ENCODE measurements at regions not wholly inside any gene's neighbourhood (a gene's known extent, or its start where the extent isn't known, plus 50 kb on each side); places are given as distances from the start of the nearest gene placed in this dataset.

GRCh38 chr15:93477188-93477587, 388.2 kb upstream of the RGMA start:
- Histone ChIP-seq H3K4me3 (replicated peaks; ENCODE audit: insufficient read depth, low read length) (no peak overlapping the region), H3K27ac (replicated peaks) (no peak overlapping the region), H3K27me3 (ENCODE audit: insufficient read depth, poor library complexity, severe bottlenecking) (no peaks in the 10 kb centered on the region)
- DNase-seq (ENCODE audit: low read depth in 1 of 2, low spot score in 1 of 2): no peak
- TF ChIP-seq SPI1 (IDR thresholded peaks at IDR 0.05; ENCODE audit: borderline replicate concordance, low read depth) (no peak), GABPA (IDR thresholded peaks at IDR 0.05; ENCODE audit: low read depth) (no peak), CTCF (IDR thresholded peaks at IDR 0.05; ENCODE audit: insufficient read depth, low read length) (no peak), REST (IDR thresholded peaks at IDR 0.05; ENCODE audit: insufficient replicate concordance, low read depth) (no peak), POLR2AphosphoS5 (IDR thresholded peaks at IDR 0.05; ENCODE audit: low read depth) (no peak)

GRCh38 chr15:93476491-93477177, 387.6 kb upstream of the RGMA start:
- no peak overlapping the region for H3K4me3 ChIP-seq (replicated peaks; ENCODE audit: insufficient read depth, low read length)
- DNase-seq (ENCODE audit: low read depth in 1 of 2, low spot score in 1 of 2): no peak
- TF ChIP-seq POLR2AphosphoS5 (IDR thresholded peaks at IDR 0.05; ENCODE audit: low read depth) (no peak), SPI1 (IDR thresholded peaks at IDR 0.05; ENCODE audit: borderline replicate concordance, low read depth) (no peak), CTCF (IDR thresholded peaks at IDR 0.05; ENCODE audit: insufficient read depth, low read length) (no peak), REST (IDR thresholded peaks at IDR 0.05; ENCODE audit: insufficient replicate concordance, low read depth) (no peak), GABPA (IDR thresholded peaks at IDR 0.05; ENCODE audit: low read depth) (no peak)
- no peaks in the 10 kb centered on the region for H3K27me3 ChIP-seq (ENCODE audit: insufficient read depth, poor library complexity, severe bottlenecking)
- no peak overlapping the region for H3K27ac ChIP-seq (replicated peaks)

GRCh38 chr15:93474728-93475127, 385.7 kb upstream of the RGMA start:
- no peak for DNase-seq (ENCODE audit: low read depth in 1 of 2, low spot score in 1 of 2)
- Histone ChIP-seq H3K27me3 (ENCODE audit: insufficient read depth, poor library complexity, severe bottlenecking) (no peaks in the 10 kb centered on the region), H3K27ac (replicated peaks) (no peak overlapping the region), H3K4me3 (replicated peaks; ENCODE audit: insufficient read depth, low read length) (no peak overlapping the region)
- TF ChIP-seq POLR2AphosphoS5 (IDR thresholded peaks at IDR 0.05; ENCODE audit: low read depth) (no peak), CTCF (IDR thresholded peaks at IDR 0.05; ENCODE audit: insufficient read depth, low read length) (no peak), SPI1 (IDR thresholded peaks at IDR 0.05; ENCODE audit: borderline replicate concordance, low read depth) (no peak), GABPA (IDR thresholded peaks at IDR 0.05; ENCODE audit: low read depth) (no peak), REST (IDR thresholded peaks at IDR 0.05; ENCODE audit: insufficient replicate concordance, low read depth) (no peak)

Measured in HL-60 (cell line).